HAP-1 (cell line): ENCODE measurements at regions not wholly inside any gene's neighbourhood (a gene's known extent, or its start where the extent isn't known, plus 50 kb on each side); places are given as distances from the start of the nearest gene placed in this dataset.

Experiments
- DNase-seq, 2 experiments: peaks; one replicate each; pipeline ENCODE4 v3.0.0-alpha.2; 2016 to 2020; ENCODE audit warnings: low spot score in 2 of 2
- H3K27me3 ChIP-seq: fragments of 250-450 bp; sonication (Bioruptor Pico); 2 replicates; pipeline ENCODE4 v1.5.1; 2020; ENCODE audit warnings: low read depth, mild to moderate bottlenecking, moderate library complexity
- H3K36me3 ChIP-seq: fragments of 250-450 bp; sonication (Bioruptor Pico); replicated peaks from 2 replicates; pipeline ENCODE4 v1.5.1; 2020; ENCODE audit warnings: mild to moderate bottlenecking
- H3K4me1 ChIP-seq: fragments of 250-450 bp; sonication (Bioruptor Pico); 2 replicates; pipeline ENCODE4 v1.5.1; 2020; ENCODE audit warnings: mild to moderate bottlenecking
- H3K4me3 ChIP-seq: fragments of 250-450 bp; sonication (Bioruptor Pico); 2 replicates; pipeline ENCODE4 v1.5.1; 2020; ENCODE audit warnings: mild to moderate bottlenecking, moderate library complexity
- H3K9me3 ChIP-seq: fragments of 250-450 bp; sonication (Bioruptor Pico); 2 replicates; pipeline ENCODE4 v1.5.1; 2020; ENCODE audit warnings: mild to moderate bottlenecking, moderate library complexity
- in situ Hi-C: fragments of 300-500 bp; cut with MboI; formaldehyde crosslinking; loops from 3 replicates; pipeline ENCODE4 v1.14.3; 2020; ENCODE audit warnings: low sequenced_read_pairs, inconsistent platforms, mixed read lengths

- Histone ChIP-seq H3K27me3 (no peaks in the 10 kb centered on the region), H3K4me1 (no peaks in the 10 kb centered on the region), H3K36me3 (no peaks in the 10 kb centered on the region), H3K4me3 (no peak overlapping the region), H3K9me3 (no peaks in the 10 kb centered on the region)
- DNase-seq = peak in 1 of 2 experiments; percentile 6
- in situ Hi-C loops = no loop called here
Observed at GRCh38 chr6:98764373-98764911, 69.9 kb upstream of the POU3F2 start.

DNA sequence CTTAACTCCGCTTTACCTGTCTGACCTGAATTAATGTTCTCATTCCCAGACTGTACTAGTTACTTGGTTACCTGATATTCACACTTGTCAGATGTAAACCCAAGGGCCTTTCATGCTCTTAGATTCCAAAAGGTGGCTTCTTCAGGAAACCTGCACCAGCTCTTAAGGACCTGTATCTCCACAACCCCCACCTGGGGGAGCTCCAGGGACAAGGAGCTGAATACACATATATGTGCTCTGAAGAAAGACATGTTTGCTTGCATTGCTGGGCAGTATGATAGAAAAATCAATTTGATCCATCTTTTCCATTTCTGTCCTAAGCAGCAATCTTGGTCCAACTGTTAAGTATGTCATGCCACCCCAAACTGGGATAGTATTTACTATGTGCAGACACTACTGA, 64.8 kb upstream of the POU3F2 start:
- Histone ChIP-seq H3K36me3 (no peaks in the 10 kb centered on the region), H3K9me3 (no peaks in the 10 kb centered on the region), H3K4me1 (no peaks in the 10 kb centered on the region), H3K4me3 (no peak overlapping the region), H3K27me3 (no peaks in the 10 kb centered on the region)
- in situ Hi-C loops = no loop called here
- DNase-seq = peak; percentile 21 to 55

DNA sequence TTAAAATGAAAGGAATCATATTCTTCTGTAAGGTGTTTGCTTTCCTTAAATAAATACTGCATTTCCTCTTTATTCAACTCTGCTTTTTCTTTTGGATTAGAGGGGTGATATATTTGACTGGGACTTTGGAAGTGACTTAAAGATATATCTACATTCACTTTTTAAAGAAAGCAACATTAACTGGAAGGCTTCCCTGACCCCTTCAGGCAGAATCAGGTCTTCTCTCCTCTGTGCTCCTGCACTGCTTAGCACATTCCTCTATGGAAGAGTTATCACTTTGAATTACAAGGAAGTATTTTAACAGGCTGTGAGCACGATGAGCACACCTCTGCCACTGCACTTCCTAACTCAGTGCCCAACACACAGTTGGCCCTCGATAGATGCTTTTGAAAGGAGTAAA, 59.2 kb upstream of the POU3F2 start:
- no peak for DNase-seq
- in situ Hi-C loops = no loop called here
- Histone ChIP-seq H3K4me3 (no peak overlapping the region), H3K4me1 (no peaks in the 10 kb centered on the region), H3K27me3 (no peaks in the 10 kb centered on the region), H3K36me3 (no peaks in the 10 kb centered on the region), H3K9me3 (no peaks in the 10 kb centered on the region)

DNA sequence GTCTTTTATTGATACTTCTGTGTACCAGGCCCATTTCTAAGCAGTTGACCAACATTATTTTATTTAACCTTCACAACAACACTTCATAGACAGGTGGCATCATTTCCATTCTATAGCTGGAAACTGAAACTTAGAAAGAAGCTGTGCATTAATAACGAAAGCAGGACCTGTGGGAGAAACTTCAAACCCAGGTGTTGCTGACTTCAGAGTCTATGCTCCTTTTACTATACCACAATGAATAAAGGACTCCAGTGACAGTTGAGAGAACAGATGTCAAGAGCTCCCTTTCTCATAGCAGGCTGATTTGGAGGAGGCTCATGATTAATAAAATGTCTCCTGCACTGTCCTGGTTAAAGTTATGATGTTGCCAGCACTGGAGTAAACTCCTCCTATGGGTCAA, 56.6 kb upstream of the POU3F2 start:
- no peak for DNase-seq
- H3K27me3 ChIP-seq = 0 out of 2 replicates have a peak, but pooled peaks cover under 1% of the 10 kb centered on the region
- H3K4me3 ChIP-seq = no peak overlapping the region
- no peaks in the 10 kb centered on the region for H3K9me3 ChIP-seq
- H3K4me1 ChIP-seq = no peaks in the 10 kb centered on the region
- H3K36me3 ChIP-seq = no peaks in the 10 kb centered on the region
- in situ Hi-C loops = no loop called here

DNA sequence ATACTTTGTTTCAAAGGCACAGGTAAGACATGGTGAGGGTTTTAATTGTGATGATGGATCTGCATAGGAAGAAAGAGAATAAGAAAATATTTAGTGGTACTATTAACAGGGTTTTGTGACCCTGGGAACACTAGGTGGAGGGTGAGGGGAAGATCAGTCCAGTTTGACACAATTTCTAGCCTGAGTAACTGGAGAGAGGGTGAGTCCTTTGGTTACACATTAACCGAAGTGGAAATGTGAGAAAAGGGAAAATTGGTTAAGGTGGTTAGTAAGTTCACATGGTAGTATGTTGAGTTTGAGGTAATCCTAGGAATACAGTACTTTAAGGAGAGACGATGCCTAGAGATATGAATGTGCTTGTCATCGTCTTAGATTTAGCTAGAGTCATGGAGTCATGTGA, 54.8 kb upstream of the POU3F2 start:
- Histone ChIP-seq H3K36me3 (no peaks in the 10 kb centered on the region), H3K27me3 (0 out of 2 replicates have a peak, but pooled peaks cover 5% of the 10 kb centered on the region), H3K4me3 (no peak overlapping the region), H3K9me3 (no peaks in the 10 kb centered on the region), H3K4me1 (no peaks in the 10 kb centered on the region)
- DNase-seq = no peak
- in situ Hi-C loops = no loop called here

DNA sequence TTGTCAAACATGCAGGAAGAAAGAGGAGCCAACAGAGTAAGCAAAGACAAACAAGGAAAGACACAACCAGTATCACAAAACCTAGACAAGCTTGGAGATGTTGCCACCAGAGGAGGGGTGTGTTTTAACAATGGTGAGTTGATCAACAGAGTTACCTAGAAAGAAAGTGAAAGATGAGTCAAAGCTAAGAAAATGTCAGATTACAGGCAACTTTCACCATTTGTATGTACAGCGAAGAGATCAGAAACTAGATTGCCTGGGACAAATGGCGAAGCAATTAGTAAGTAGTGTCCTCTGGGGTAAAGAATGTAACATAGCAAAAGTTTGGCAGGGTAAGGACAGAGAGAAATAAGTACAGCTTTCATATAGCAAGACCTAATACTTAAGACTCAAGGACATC, 51.6 kb upstream of the POU3F2 start:
- Histone ChIP-seq H3K4me3 (no peak overlapping the region), H3K9me3 (no peaks in the 10 kb centered on the region), H3K4me1 (no peaks in the 10 kb centered on the region; the same call in 1 of the 2 replicates), H3K27me3 (0 out of 2 replicates have a peak, but pooled peaks cover 5% of the 10 kb centered on the region), H3K36me3 (no peaks in the 10 kb centered on the region)
- in situ Hi-C loops = no loop called here
- no peak for DNase-seq

GRCh38 chr6:98783578-98783977, 50.8 kb upstream of the POU3F2 start:
- Histone ChIP-seq H3K4me3 (no peak overlapping the region), H3K4me1 (no peaks in the 10 kb centered on the region; the same call in 1 of the 2 replicates), H3K36me3 (no peaks in the 10 kb centered on the region), H3K27me3 (0 out of 2 replicates have a peak, but pooled peaks cover 5% of the 10 kb centered on the region), H3K9me3 (no peaks in the 10 kb centered on the region)
- in situ Hi-C loops = no loop called here
- no peak for DNase-seq
